GM10266 (cell line): ENCODE measurements at regions not wholly inside any gene's neighbourhood (a gene's known extent, or its start where the extent isn't known, plus 50 kb on each side); places are given as distances from the start of the nearest gene placed in this dataset.
"Not testable (repeated sequence)": the region's sequence is repeated elsewhere in the genome, so short reads cannot be mapped to it uniquely, and the experiment has no call there.

Source experiments
- DNase-seq: peaks from one replicate; pipeline ENCODE4 v3.0.0; 2012; ENCODE audit errors: extremely low spot score
- CTCF ChIP-seq: IDR thresholded peaks from 2 replicates; pipeline ENCODE4 v1.5.1; 2012; ENCODE audit warnings: mild to moderate bottlenecking, low read depth; ENCODE audit not compliant: control insufficient read depth, insufficient read depth; ENCODE audit errors: missing control alignments

DNA sequence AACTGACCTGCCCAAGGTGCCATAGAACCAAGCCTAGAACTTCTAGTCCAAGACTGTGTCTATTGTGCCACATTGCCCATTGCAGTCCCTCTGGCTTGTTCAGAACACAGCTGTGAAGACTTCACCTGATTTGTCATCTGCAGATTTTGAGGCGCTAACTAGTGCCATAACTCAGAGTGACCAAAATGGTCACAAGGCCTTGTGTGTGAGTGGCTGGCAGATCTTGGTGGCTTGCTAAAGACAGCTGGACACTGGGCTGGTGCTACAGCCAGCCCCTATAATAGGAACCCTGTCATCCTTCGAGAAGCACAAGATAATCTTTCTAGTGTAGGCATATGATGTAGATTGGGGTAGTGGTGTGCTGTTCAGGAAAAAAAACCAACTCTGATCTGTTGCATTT lies 63.7 kb upstream of the IFNLR1 start:
- no peak for TF ChIP-seq CTCF
- no peak for DNase-seq

DNA sequence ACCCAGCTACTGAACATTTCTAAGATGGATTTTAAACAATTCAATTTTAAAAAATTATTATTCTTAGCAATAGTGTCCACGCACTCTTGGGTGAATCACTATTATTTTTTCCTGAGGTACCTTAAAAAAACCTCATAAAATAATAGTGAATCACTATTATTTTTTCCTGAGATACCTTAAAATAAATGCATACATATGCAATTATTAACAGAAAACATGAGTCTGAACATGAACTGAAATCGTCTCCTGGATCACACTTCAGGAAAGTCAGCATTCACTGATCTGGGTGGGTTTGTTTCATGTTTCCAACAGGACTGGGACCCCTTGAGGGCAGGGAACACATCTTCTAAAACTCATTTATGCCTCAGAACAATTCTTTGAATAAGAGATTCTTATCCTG lies 63.1 kb upstream of the IFNLR1 start:
- no peak for DNase-seq
- no peak for TF ChIP-seq CTCF

GRCh38 chr1:24248859-24249258 lies 61.8 kb upstream of the IFNLR1 start:
- no peak for DNase-seq
- no peak for TF ChIP-seq CTCF

DNA sequence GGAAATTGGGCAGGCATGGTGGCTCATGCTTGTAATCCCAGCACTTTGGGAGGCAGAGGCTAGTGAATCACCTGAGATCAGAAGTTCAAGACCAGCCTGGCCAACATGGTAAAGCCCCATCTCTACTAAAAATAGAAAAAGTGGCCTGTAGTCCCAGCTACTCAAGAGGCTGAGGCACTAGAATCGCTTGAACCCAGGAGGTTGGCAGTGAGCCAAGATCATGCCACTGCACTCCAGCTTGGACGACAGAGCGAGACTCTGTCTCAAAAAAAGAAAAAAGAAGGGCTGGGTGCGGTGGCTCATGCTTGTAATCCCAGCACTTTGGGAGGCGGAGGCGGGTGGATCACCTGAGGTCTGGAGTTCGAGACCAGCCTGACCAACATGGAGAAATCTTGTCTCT lies 60.2 kb upstream of the IFNLR1 start:
- not testable (repeated sequence) for DNase-seq

GRCh38 chr1:24244519-24245268 lies 57.6 kb upstream of the IFNLR1 start:
- no peak for DNase-seq
- no peak for TF ChIP-seq CTCF

DNA sequence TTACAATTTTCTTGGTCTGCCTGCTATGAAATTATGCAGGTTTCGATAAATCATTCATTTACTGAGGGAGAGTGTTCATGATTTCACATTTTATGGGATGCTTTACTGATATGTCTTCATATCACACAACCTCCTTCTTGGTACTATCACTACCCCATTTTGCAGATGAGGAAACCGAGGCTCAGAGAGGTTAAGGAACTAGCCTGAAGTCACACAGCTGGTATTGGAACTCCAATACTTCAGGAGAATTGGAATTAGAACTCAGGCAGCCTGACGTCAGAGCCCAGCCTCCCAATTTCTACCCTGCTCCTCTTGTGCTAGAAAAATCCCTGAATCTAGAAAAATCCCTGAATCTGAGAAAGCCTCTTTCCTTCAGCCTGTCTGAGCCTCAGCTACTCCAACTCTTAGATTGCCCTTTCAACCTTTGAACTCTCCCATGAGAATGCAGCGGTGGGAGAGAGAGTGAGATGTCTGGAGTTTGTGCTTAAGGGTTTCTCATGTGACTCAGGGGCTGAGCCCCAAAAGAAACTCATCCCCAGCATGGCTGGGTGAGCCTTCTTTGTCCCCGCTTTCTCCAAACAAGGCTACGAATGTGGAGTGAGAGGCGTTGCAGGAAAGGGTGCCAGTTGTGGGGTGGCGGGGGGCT lies 50.8 kb upstream of the IFNLR1 start:
- no peak for TF ChIP-seq CTCF
- DNase-seq = no peak

GRCh38 chr1:24236789-24237371 lies 49.8 kb upstream of the IFNLR1 start:
- no peak for TF ChIP-seq CTCF
- no peak for DNase-seq
